Progenitor cell of endocrine pancreas (in vitro differentiated cells): ENCODE measurements at regions not wholly inside any gene's neighbourhood (a gene's known extent, or its start where the extent isn't known, plus 50 kb on each side); places are given as distances from the start of the nearest gene placed in this dataset.

Source experiments
- DNase-seq: peaks from one replicate; pipeline ENCODE4 v3.0.0; 2021; ENCODE audit warnings: low spot score; ENCODE audit not compliant: unreplicated experiment
- H3K27ac Mint-ChIP-seq: 2 replicates; pipeline ENCODE4 v1.8.0; 2021; ENCODE audit warnings: mild to moderate bottlenecking, moderate library complexity, mixed read lengths
- H3K27me3 Mint-ChIP-seq: 2 replicates; pipeline ENCODE4 v1.8.0; 2021; ENCODE audit warnings: mixed read lengths
- H3K36me3 Mint-ChIP-seq: 2 replicates; pipeline ENCODE4 v1.8.0; 2022; ENCODE audit warnings: mixed read lengths; ENCODE audit not compliant: insufficient read depth
- H3K4me1 Mint-ChIP-seq: 2 replicates; pipeline ENCODE4 v1.8.0; 2021; ENCODE audit warnings: low read depth, mixed read lengths
- H3K4me3 Mint-ChIP-seq: 2 replicates; pipeline ENCODE4 v1.8.0; 2021; ENCODE audit warnings: low read depth, mild to moderate bottlenecking, moderate library complexity, mixed read lengths
- H3K9me3 Mint-ChIP-seq: 2 replicates; pipeline ENCODE4 v1.8.0; 2021; ENCODE audit warnings: low read depth, mixed read lengths
- CTCF ChIP-seq: fragments of 200-600 bp; sonication (generic); IDR thresholded peaks from one replicate; pipeline ENCODE4 v1.5.0; 2021; ENCODE audit warnings: antibody characterized with exemption, mild to moderate bottlenecking; ENCODE audit not compliant: unreplicated experiment

- TF ChIP-seq CTCF = no peak
- no peak overlapping the region for H3K27ac Mint-ChIP-seq
- H3K4me3 Mint-ChIP-seq = no peak overlapping the region
- H3K27me3 Mint-ChIP-seq = peaks cover 28% of the 10 kb centered on the region
- H3K4me1 Mint-ChIP-seq = peaks cover 14% of the 10 kb centered on the region
- no peaks in the 10 kb centered on the region for H3K36me3 Mint-ChIP-seq
- no peaks in the 10 kb centered on the region for H3K9me3 Mint-ChIP-seq
- DNase-seq = no peak
Measured at GRCh38 chr16:86203557-86204275, 304.8 kb downstream of the IRF8 start.

GRCh38 chr16:86205521-86206245, 304.6 kb upstream of the FOXF1 start:
- no peak overlapping the region for H3K27ac Mint-ChIP-seq
- peaks cover 11% of the 10 kb centered on the region for H3K4me1 Mint-ChIP-seq
- peaks cover 4% of the 10 kb centered on the region for H3K9me3 Mint-ChIP-seq
- no peak for TF ChIP-seq CTCF
- H3K27me3 Mint-ChIP-seq = peaks cover 14% of the 10 kb centered on the region
- H3K4me3 Mint-ChIP-seq = no peak overlapping the region
- DNase-seq = no peak
- H3K36me3 Mint-ChIP-seq = no peaks in the 10 kb centered on the region

- H3K4me1 Mint-ChIP-seq = peaks cover 3% of the 10 kb centered on the region
- H3K27ac Mint-ChIP-seq = no peak overlapping the region
- H3K36me3 Mint-ChIP-seq = no peaks in the 10 kb centered on the region
- H3K27me3 Mint-ChIP-seq = peaks cover 9% of the 10 kb centered on the region
- DNase-seq = no peak
- no peak overlapping the region for H3K4me3 Mint-ChIP-seq
- H3K9me3 Mint-ChIP-seq = peaks cover 4% of the 10 kb centered on the region
- TF ChIP-seq CTCF = no peak
Measured at GRCh38 chr16:86207350-86207749, 303.0 kb upstream of the FOXF1 start.

GRCh38 chr16:86209202-86209601, 301.1 kb upstream of the FOXF1 start:
- no peak overlapping the region for H3K4me3 Mint-ChIP-seq
- H3K27ac Mint-ChIP-seq = no peak overlapping the region
- H3K9me3 Mint-ChIP-seq = peaks cover 4% of the 10 kb centered on the region
- no peak for DNase-seq
- peaks cover 4% of the 10 kb centered on the region for H3K4me1 Mint-ChIP-seq
- peaks cover 10% of the 10 kb centered on the region for H3K27me3 Mint-ChIP-seq
- TF ChIP-seq CTCF = no peak
- no peaks in the 10 kb centered on the region for H3K36me3 Mint-ChIP-seq

- Mint-ChIP-seq H3K4me1 (peaks cover 11% of the 10 kb centered on the region), H3K4me3 (no peak overlapping the region), H3K9me3 (peaks cover 4% of the 10 kb centered on the region), H3K36me3 (no peaks in the 10 kb centered on the region), H3K27me3 (peaks cover 10% of the 10 kb centered on the region), H3K27ac (no peak overlapping the region)
- no peak for TF ChIP-seq CTCF
- no peak for DNase-seq
Measured at GRCh38 chr16:86210403-86211193, 299.7 kb upstream of the FOXF1 start.
